Ovary (tissue), 3 donors: ENCODE measurements at regions not wholly inside any gene's neighbourhood (a gene's known extent, or its start where the extent isn't known, plus 50 kb on each side); places are given as distances from the start of the nearest gene placed in this dataset.

ENCODE experiments used
- POLR2A ChIP-seq: fragments of 450-650 bp; IDR thresholded peaks from one replicate; pipeline ENCODE4 v1.6.1; 2017; ENCODE audit warnings: antibody characterized with exemption, mild to moderate bottlenecking, moderate library complexity
- TF ChIP-seq, protein P1 (sequence below), 3 donors: fragments of 450-650 bp in 2 of 3; fragments of 200-600 bp in 1 of 3; IDR thresholded peaks; one replicate each; pipeline versions ENCODE4 v1.5.1 to v1.8.0; 2016 to 2022; ENCODE audit warnings: antibody characterized with exemption in 3 of 3, mild to moderate bottlenecking in 1 of 3
- donor health status: DM: no; HTN: no; CAD: no.

DNA sequence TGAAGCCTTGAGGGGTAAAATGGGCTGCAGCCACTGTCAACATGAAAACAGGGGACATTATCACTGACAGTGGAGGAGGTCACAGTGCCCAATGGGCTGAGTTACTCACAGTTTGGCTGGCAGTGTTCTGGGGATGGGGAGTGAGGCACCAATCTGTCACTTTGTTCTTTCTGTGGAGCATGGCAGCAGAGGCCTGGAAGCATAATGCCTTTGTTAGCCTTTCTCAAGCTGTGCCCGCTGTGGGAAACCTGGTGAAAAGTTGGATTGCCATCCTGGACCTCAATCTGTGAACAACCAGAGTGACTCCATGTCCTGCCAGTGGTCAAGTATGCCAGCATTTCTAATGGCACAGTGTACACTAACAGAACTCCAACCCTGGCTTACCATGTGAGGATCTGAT, 143.6 kb downstream of the OR2B2 start:
- TF ChIP-seq, protein P1, sequence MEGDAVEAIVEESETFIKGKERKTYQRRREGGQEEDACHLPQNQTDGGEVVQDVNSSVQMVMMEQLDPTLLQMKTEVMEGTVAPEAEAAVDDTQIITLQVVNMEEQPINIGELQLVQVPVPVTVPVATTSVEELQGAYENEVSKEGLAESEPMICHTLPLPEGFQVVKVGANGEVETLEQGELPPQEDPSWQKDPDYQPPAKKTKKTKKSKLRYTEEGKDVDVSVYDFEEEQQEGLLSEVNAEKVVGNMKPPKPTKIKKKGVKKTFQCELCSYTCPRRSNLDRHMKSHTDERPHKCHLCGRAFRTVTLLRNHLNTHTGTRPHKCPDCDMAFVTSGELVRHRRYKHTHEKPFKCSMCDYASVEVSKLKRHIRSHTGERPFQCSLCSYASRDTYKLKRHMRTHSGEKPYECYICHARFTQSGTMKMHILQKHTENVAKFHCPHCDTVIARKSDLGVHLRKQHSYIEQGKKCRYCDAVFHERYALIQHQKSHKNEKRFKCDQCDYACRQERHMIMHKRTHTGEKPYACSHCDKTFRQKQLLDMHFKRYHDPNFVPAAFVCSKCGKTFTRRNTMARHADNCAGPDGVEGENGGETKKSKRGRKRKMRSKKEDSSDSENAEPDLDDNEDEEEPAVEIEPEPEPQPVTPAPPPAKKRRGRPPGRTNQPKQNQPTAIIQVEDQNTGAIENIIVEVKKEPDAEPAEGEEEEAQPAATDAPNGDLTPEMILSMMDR (IDR thresholded peaks at IDR 0.05), result no peak
- no peak for TF ChIP-seq POLR2A
